ENCODE measurements at regions not wholly inside any gene's neighbourhood (a gene's known extent, or its start where the extent isn't known, plus 50 kb on each side); places are given as distances from the start of the nearest gene placed in this dataset.

- DNase-seq: no peak
Measured at GRCh38 chr10:117078168-117078837, 59.8 kb downstream of the VAX1 start.

- peak in 3 of 4 experiments; percentile 17 to 28 (median 20) for DNase-seq
Measured at GRCh38 chr10:117075064-117075463, 63.0 kb downstream of the VAX1 start.

- peak; percentile 12 to 49 (median 30) for DNase-seq
Measured at GRCh38 chr10:117074621-117075020, 63.4 kb downstream of the VAX1 start.

- peak; percentile 10 to 70 (median 44) for DNase-seq
Measured at GRCh38 chr10:117071286-117072050, 66.5 kb upstream of the SHTN1 start.
